Caco-2 (cell line): ENCODE measurements at regions not wholly inside any gene's neighbourhood (a gene's known extent, or its start where the extent isn't known, plus 50 kb on each side); places are given as distances from the start of the nearest gene placed in this dataset.
"Not testable (repeated sequence)": the region's sequence is repeated elsewhere in the genome, so short reads cannot be mapped to it uniquely, and the experiment has no call there.

Experiments
- BruUV-seq: library from RNA; stranded (reverse); fragments of 400-500 nt; replicated peaks from 2 replicates; lab custom pipeline; 2021; lab: Mats Ljungman, UMichigan
- CTCF ChIA-PET: fragments of 300-600 bp; sonication (Branson Sonifier 250); formaldehyde crosslinking; loops from one replicate; lab custom pipeline; 2022; ENCODE audit warnings: antibody characterized with exemption; lab: Charles Lee
- POLR2A ChIA-PET: fragments of 300-600 bp; sonication (Branson Sonifier 250); formaldehyde crosslinking; loops from one replicate; lab custom pipeline; 2022; ENCODE audit warnings: antibody characterized with exemption; lab: Charles Lee
- DNase-seq, 2 experiments: peaks; one replicate each; pipeline versions ENCODE4 v3.0.0 to v3.0.0-alpha.2; 2020 to 2022
- H3K27me3 ChIP-seq: replicated peaks from 2 replicates; pipeline ENCODE4 v1.6.0; 2011; ENCODE audit warnings: low read length; ENCODE audit not compliant: control insufficient read depth, insufficient read depth
- H3K36me3 ChIP-seq: 2 replicates; pipeline ENCODE4 v1.5.1; 2011; ENCODE audit warnings: low read length; ENCODE audit not compliant: control insufficient read depth, insufficient read depth
- H3K4me1 ChIP-seq: fragments of 250-450 bp; sonication (Bioruptor Pico); 2 replicates; pipeline ENCODE4 v1.5.1; 2020; ENCODE audit warnings: mild to moderate bottlenecking
- H3K4me3 ChIP-seq: 2 replicates; pipeline ENCODE4 v1.5.1; 2011; ENCODE audit warnings: low read depth, mild to moderate bottlenecking, control low read depth, low read length
- H3K9me3 ChIP-seq: fragments of 250-450 bp; sonication (Bioruptor Pico); 2 replicates; pipeline ENCODE4 v1.5.1; 2020; ENCODE audit warnings: mild to moderate bottlenecking, moderate library complexity
- H3K27ac Mint-ChIP-seq: one replicate; pipeline ENCODE4 v1.8.0; 2022; ENCODE audit warnings: mixed read lengths; ENCODE audit not compliant: unreplicated experiment
- H3K27me3 Mint-ChIP-seq: one replicate; pipeline ENCODE4 v1.8.0; 2022; ENCODE audit warnings: mixed read lengths; ENCODE audit not compliant: insufficient read depth, unreplicated experiment
- H3K36me3 Mint-ChIP-seq: one replicate; pipeline ENCODE4 v1.8.0; 2022; ENCODE audit warnings: mild to moderate bottlenecking, mixed read lengths; ENCODE audit not compliant: insufficient read depth, unreplicated experiment
- H3K4me1 Mint-ChIP-seq: one replicate; pipeline ENCODE4 v1.8.0; 2022; ENCODE audit warnings: low read depth, mixed read lengths; ENCODE audit not compliant: unreplicated experiment
- H3K4me3 Mint-ChIP-seq: one replicate; pipeline ENCODE4 v1.8.0; 2022; ENCODE audit warnings: mild to moderate bottlenecking, moderate library complexity, mixed read lengths; ENCODE audit not compliant: unreplicated experiment
- H3K9me3 Mint-ChIP-seq: one replicate; pipeline ENCODE4 v1.8.0; 2022; ENCODE audit warnings: mixed read lengths; ENCODE audit not compliant: unreplicated experiment
- CTCF ChIP-seq, 2 experiments: fragments of 200-600 bp in 1 of 2; IDR thresholded peaks; 1 replicate in 1 of 2; 2 replicates in 1 of 2; pipeline versions ENCODE4 v1.5.1 to v1.8.0; 2011 to 2022; ENCODE audit warnings: antibody characterized with exemption in 1 of 2, control low read depth in 1 of 2, inconsistent platforms in 1 of 2, low read depth in 1 of 2, low read length in 1 of 2, mild to moderate bottlenecking in 1 of 2, moderate library complexity in 1 of 2; ENCODE audit not compliant: insufficient read depth in 1 of 2, severe bottlenecking in 1 of 2, unreplicated experiment in 1 of 2
- intact Hi-C: fragments of 100-400 bp; cut with micrococcal nuclease; formaldehyde crosslinking; loops from one replicate; pipeline ENCODE4 v1.10.0; 2022; ENCODE audit not compliant: unreplicated experiment

- H3K27me3 ChIP-seq = no peaks in the 10 kb centered on the region
- no peak overlapping the region for H3K4me3 ChIP-seq
- POLR2A ChIA-PET = no interaction called here
- peaks cover 8% of the 10 kb centered on the region for H3K9me3 ChIP-seq
- CTCF ChIA-PET = no interaction called here
- intact Hi-C loops = no loop called here
- no peak for DNase-seq
- H3K9me3 Mint-ChIP-seq = peaks cover 37% of the 10 kb centered on the region
- no peaks in the 10 kb centered on the region for H3K36me3 ChIP-seq
- H3K4me1 Mint-ChIP-seq = no peaks in the 10 kb centered on the region
- no peak for TF ChIP-seq CTCF (IDR thresholded peaks at IDR 0.05; ENCODE audit: insufficient read depth in 1 of 2, low read depth in 1 of 2, low read length in 1 of 2, severe bottlenecking in 1 of 2, unreplicated experiment in 1 of 2)
- no peak overlapping the region for H3K4me3 Mint-ChIP-seq
- peaks cover 6% of the 10 kb centered on the region for H3K36me3 Mint-ChIP-seq
- H3K4me1 ChIP-seq = no peaks in the 10 kb centered on the region
- no peak overlapping the region for H3K27ac Mint-ChIP-seq
- no peaks in the 10 kb centered on the region for H3K27me3 Mint-ChIP-seq
- BruUV-seq = no TSS peak
These were observed 616.9 kb upstream of the GBE1 start for GRCh38 chr3:82378392-82378791.

GRCh38 chr3:82376883-82377282 is 615.4 kb upstream of the GBE1 start:
- Mint-ChIP-seq H3K27me3 (no peaks in the 10 kb centered on the region), H3K4me3 (no peak overlapping the region), H3K9me3 (peaks cover 44% of the 10 kb centered on the region), H3K27ac (no peak overlapping the region), H3K4me1 (no peaks in the 10 kb centered on the region), H3K36me3 (peaks cover 6% of the 10 kb centered on the region)
- H3K4me1 ChIP-seq = no peaks in the 10 kb centered on the region
- intact Hi-C loops = no loop called here
- H3K4me3 ChIP-seq = no peak overlapping the region
- ChIA-PET POLR2A (no interaction called here), CTCF (no interaction called here)
- peaks cover 8% of the 10 kb centered on the region for H3K9me3 ChIP-seq
- H3K27me3 ChIP-seq = no peaks in the 10 kb centered on the region
- peak in 1 of 2 experiments; percentile 4 for DNase-seq
- no peak for TF ChIP-seq CTCF (IDR thresholded peaks at IDR 0.05; ENCODE audit: insufficient read depth in 1 of 2, low read depth in 1 of 2, low read length in 1 of 2, severe bottlenecking in 1 of 2, unreplicated experiment in 1 of 2)
- BruUV-seq = no TSS peak
- H3K36me3 ChIP-seq = no peaks in the 10 kb centered on the region

GRCh38 chr3:82373833-82374232 is 612.4 kb upstream of the GBE1 start:
- BruUV-seq, intact Hi-C loops, H3K4me1 ChIP-seq, H3K27ac Mint-ChIP-seq, H3K27me3 Mint-ChIP-seq, H3K4me1 Mint-ChIP-seq, H3K36me3 Mint-ChIP-seq, H3K36me3 ChIP-seq, H3K9me3 ChIP-seq, H3K4me3 ChIP-seq, CTCF ChIA-PET, H3K4me3 Mint-ChIP-seq, H3K27me3 ChIP-seq, POLR2A ChIA-PET, DNase-seq: not testable (repeated sequence)
- peaks cover 44% of the 10 kb centered on the region for H3K9me3 Mint-ChIP-seq

GRCh38 chr3:82364827-82365226 is 603.4 kb upstream of the GBE1 start:
- Histone ChIP-seq H3K4me3 (no peak overlapping the region), H3K9me3 (no peaks in the 10 kb centered on the region), H3K36me3 (no peaks in the 10 kb centered on the region), H3K27me3 (no peaks in the 10 kb centered on the region), H3K4me1 (no peaks in the 10 kb centered on the region)
- no peak for DNase-seq
- ChIA-PET POLR2A (no interaction called here), CTCF (no interaction called here)
- H3K27ac Mint-ChIP-seq = no peak overlapping the region
- H3K4me1 Mint-ChIP-seq = no peaks in the 10 kb centered on the region
- no peaks in the 10 kb centered on the region for H3K27me3 Mint-ChIP-seq
- no peaks in the 10 kb centered on the region for H3K36me3 Mint-ChIP-seq
- no TSS peak for BruUV-seq
- H3K4me3 Mint-ChIP-seq = no peak overlapping the region
- intact Hi-C loops = no loop called here
- TF ChIP-seq CTCF (IDR thresholded peaks at IDR 0.05; ENCODE audit: insufficient read depth in 1 of 2, low read depth in 1 of 2, low read length in 1 of 2, severe bottlenecking in 1 of 2, unreplicated experiment in 1 of 2) = no peak
- no peaks in the 10 kb centered on the region for H3K9me3 Mint-ChIP-seq
